Keratinocyte (primary cell): ENCODE measurements at regions not wholly inside any gene's neighbourhood (a gene's known extent, or its start where the extent isn't known, plus 50 kb on each side); places are given as distances from the start of the nearest gene placed in this dataset.

Experiments
- DNase-seq: peaks from one replicate; pipeline ENCODE4 v3.0.0-alpha.2; 2011; ENCODE audit warnings: low read depth, missing footprints, low spot score
- FAIRE-seq: peaks from 2 replicates; lab custom pipeline; 2011; peaks lifted over from hg19 to GRCh38; lab: Jason Lieb, UNC
- H2AFZ ChIP-seq: 2 replicates; pipeline ENCODE4 v1.6.0; 2012; ENCODE audit warnings: low read length, control low read depth, inconsistent platforms; ENCODE audit not compliant: control insufficient read depth
- H3K27ac ChIP-seq: 2 replicates; pipeline ENCODE4 v1.5.1; 2011; ENCODE audit warnings: low read length; ENCODE audit not compliant: control insufficient read depth, insufficient read depth
- H3K27me3 ChIP-seq: 3 replicates; pipeline ENCODE4 v1.6.0; 2011; ENCODE audit warnings: low read length; ENCODE audit not compliant: control insufficient read depth, insufficient read depth; ENCODE audit errors: extremely low read depth
- H3K36me3 ChIP-seq, 2 experiments: 2 replicates in 1 of 2; 3 replicates in 1 of 2; pipeline ENCODE4 v1.5.1; 2011; ENCODE audit warnings: low read length in 2 of 2, mild to moderate bottlenecking in 1 of 2; ENCODE audit not compliant: control insufficient read depth in 2 of 2, insufficient read depth in 2 of 2; ENCODE audit errors: extremely low read depth in 1 of 2
- H3K4me1 ChIP-seq: 3 replicates; pipeline ENCODE4 v1.5.1; 2011; ENCODE audit warnings: low read length; ENCODE audit not compliant: control insufficient read depth, insufficient read depth; ENCODE audit errors: extremely low read depth
- H3K4me2 ChIP-seq: 3 replicates; pipeline ENCODE4 v1.6.0; 2011; ENCODE audit warnings: low read depth, low read length; ENCODE audit not compliant: control insufficient read depth, insufficient read depth; ENCODE audit errors: extremely low read depth
- H3K4me3 ChIP-seq, 3 experiments: fragments of 200-600 bp in 1 of 3; sonication (generic) in 1 of 3; 2 replicates in 2 of 3; 3 replicates in 1 of 3; pipeline ENCODE4 v1.5.1; 2011 to 2016; ENCODE audit warnings: low read length in 3 of 3, mild to moderate bottlenecking in 3 of 3, control low read depth in 2 of 3, inconsistent platforms in 1 of 3, low read depth in 1 of 3, mixed read lengths in 1 of 3, mixed run types in 1 of 3, moderate library complexity in 1 of 3; ENCODE audit not compliant: control insufficient read depth in 2 of 3, insufficient read depth in 2 of 3; ENCODE audit errors: extremely low read depth in 1 of 3
- H3K79me2 ChIP-seq: 2 replicates; pipeline ENCODE4 v1.6.0; 2012; ENCODE audit warnings: low read length; ENCODE audit not compliant: control insufficient read depth, insufficient read depth
- H3K9ac ChIP-seq: 3 replicates; pipeline ENCODE4 v1.6.0; 2011; ENCODE audit warnings: low read length; ENCODE audit not compliant: control insufficient read depth, insufficient read depth; ENCODE audit errors: extremely low read depth
- H3K9me1 ChIP-seq: 3 replicates; pipeline ENCODE4 v1.6.0; 2011; ENCODE audit warnings: low read length; ENCODE audit not compliant: control insufficient read depth, insufficient read depth; ENCODE audit errors: extremely low read depth
- H3K9me3 ChIP-seq: 2 replicates; pipeline ENCODE4 v1.5.1; 2012; ENCODE audit warnings: low read depth, low read length; ENCODE audit not compliant: control insufficient read depth
- H4K20me1 ChIP-seq: 3 replicates; pipeline ENCODE4 v1.6.0; 2011; ENCODE audit warnings: low read length; ENCODE audit not compliant: control insufficient read depth, insufficient read depth; ENCODE audit errors: extremely low read depth
- CTCF ChIP-seq, 3 experiments: IDR thresholded peaks in 1 of 3; conservative IDR thresholded peaks in 1 of 3; optimal IDR thresholded peaks in 1 of 3; 2 replicates in 2 of 3; 3 replicates in 1 of 3; pipeline versions ENCODE3 to v1.5.1; 2011; ENCODE audit warnings: low read length in 3 of 3, mild to moderate bottlenecking in 3 of 3, moderate library complexity in 2 of 3, control low read depth in 1 of 3, inconsistent platforms in 1 of 3; ENCODE audit not compliant: insufficient read depth in 2 of 3; ENCODE audit errors: extremely low read depth in 1 of 3
- EZH2 ChIP-seq: IDR thresholded peaks from one replicate; pipeline ENCODE4 v1.6.1; 2012; ENCODE audit warnings: inconsistent platforms, mild to moderate bottlenecking, low read length, moderate library complexity
- dilution Hi-C: fragments of 300-500 bp; cut with MboI; formaldehyde crosslinking; loops from one replicate; pipeline ENCODE4 v1.7.0; 2020; ENCODE audit warnings: low sequenced_read_pairs; ENCODE audit not compliant: extremely low pct_ligation_motif_present

- no peak for DNase-seq
Measured at GRCh38 chr12:92337128-92337527, 191.5 kb upstream of the BTG1 start.

GRCh38 chr12:92336641-92337040, 191.0 kb upstream of the BTG1 start:
- FAIRE-seq: no peak
- H4K20me1 ChIP-seq: no peaks in the 10 kb centered on the region
- H3K79me2 ChIP-seq: no peaks in the 10 kb centered on the region
- no peak overlapping the region for H2AFZ ChIP-seq
- no peak overlapping the region for H3K27ac ChIP-seq
- no peaks in the 10 kb centered on the region for H3K36me3 ChIP-seq
- dilution Hi-C loops: no loop called here
- no peak overlapping the region for H3K4me2 ChIP-seq
- H3K9ac ChIP-seq: no peak overlapping the region
- no peak for DNase-seq
- H3K4me3 ChIP-seq: no peak overlapping the region
- peaks cover 8% of the 10 kb centered on the region for H3K4me1 ChIP-seq
- no peak for TF ChIP-seq CTCF (optimal IDR thresholded peaks at IDR 0.05 in 1 of 3, IDR thresholded peaks at IDR 0.05 in 1 of 3, conservative IDR thresholded peaks at IDR 0.05 in 1 of 3; ENCODE audit: extremely low read depth in 1 of 3, insufficient read depth in 2 of 3, low read length in 3 of 3)
- TF ChIP-seq EZH2: no peak
- H3K9me1 ChIP-seq: no peaks in the 10 kb centered on the region
- H3K9me3 ChIP-seq: no peaks in the 10 kb centered on the region
- no peaks in the 10 kb centered on the region for H3K27me3 ChIP-seq

More at GRCh38 chr12:92337128-92337527, 191.5 kb upstream of the BTG1 start:
- Histone ChIP-seq H3K27me3 (no peaks in the 10 kb centered on the region), H3K79me2 (no peaks in the 10 kb centered on the region), H3K4me3 (no peak overlapping the region), H3K4me2 (no peak overlapping the region), H3K9me3 (no peaks in the 10 kb centered on the region), H4K20me1 (no peaks in the 10 kb centered on the region), H3K36me3 (no peaks in the 10 kb centered on the region), H3K27ac (no peak overlapping the region), H3K9me1 (no peaks in the 10 kb centered on the region), H3K4me1 (peaks cover 8% of the 10 kb centered on the region), H2AFZ (no peak overlapping the region), H3K9ac (no peak overlapping the region)
- no peak for FAIRE-seq
- TF ChIP-seq CTCF (optimal IDR thresholded peaks at IDR 0.05 in 1 of 3, IDR thresholded peaks at IDR 0.05 in 1 of 3, conservative IDR thresholded peaks at IDR 0.05 in 1 of 3; ENCODE audit: extremely low read depth in 1 of 3, insufficient read depth in 2 of 3, low read length in 3 of 3) (no peak), EZH2 (no peak)
- dilution Hi-C loops: no loop called here
